GM18873 (cell line): ENCODE measurements at regions not wholly inside any gene's neighbourhood (a gene's known extent, or its start where the extent isn't known, plus 50 kb on each side); places are given as distances from the start of the nearest gene placed in this dataset.
"Not testable (repeated sequence)": the region's sequence is repeated elsewhere in the genome, so short reads cannot be mapped to it uniquely, and the experiment has no call there.

Experiments
- ATAC-seq: cut with Tn5 transposase; IDR thresholded peaks from one replicate; pipeline ENCODE4 v1.9.1; 2021; ENCODE audit warnings: mild to moderate bottlenecking, moderate library complexity, moderate number of reproducible peaks; ENCODE audit not compliant: unreplicated experiment, low FRiP score

DNA sequence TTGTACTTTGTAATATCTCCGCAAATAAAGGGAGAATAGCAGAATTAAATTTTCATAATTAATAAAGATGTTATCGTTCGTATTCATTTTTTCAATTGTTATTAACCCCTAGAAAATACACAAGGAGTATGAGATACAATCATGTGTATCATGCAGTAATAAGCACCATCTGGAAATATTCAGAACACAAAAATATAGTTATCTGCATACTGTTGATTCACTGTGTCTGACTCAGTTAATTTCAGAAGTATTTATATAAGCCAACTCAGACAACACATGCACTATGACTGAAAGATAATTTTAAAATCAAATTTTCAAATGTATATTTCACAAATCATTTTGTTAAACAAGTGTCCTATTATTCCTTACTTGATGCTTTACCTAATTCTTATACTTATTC, 1954.8 kb downstream of the ARAP2 start:
- ATAC-seq: no peak

DNA sequence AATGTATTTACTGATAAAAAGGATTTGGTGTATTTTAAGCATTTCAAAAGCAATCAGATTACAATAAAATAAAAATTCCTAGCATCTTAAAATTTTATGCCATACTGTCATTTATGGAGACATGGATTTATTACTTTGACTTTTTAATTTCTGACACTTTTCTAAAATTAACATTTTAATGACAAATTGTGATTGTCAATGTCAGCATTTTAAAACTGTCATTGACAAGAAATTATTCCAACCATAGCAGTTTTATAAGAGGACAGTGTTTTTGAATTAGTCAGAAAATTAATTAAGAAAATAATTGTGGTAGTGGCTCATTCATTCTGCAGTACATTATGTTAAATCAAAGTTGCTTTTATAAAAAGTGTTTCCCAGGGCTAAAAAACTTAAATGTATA, 1954.4 kb downstream of the ARAP2 start:
- no peak for ATAC-seq

DNA sequence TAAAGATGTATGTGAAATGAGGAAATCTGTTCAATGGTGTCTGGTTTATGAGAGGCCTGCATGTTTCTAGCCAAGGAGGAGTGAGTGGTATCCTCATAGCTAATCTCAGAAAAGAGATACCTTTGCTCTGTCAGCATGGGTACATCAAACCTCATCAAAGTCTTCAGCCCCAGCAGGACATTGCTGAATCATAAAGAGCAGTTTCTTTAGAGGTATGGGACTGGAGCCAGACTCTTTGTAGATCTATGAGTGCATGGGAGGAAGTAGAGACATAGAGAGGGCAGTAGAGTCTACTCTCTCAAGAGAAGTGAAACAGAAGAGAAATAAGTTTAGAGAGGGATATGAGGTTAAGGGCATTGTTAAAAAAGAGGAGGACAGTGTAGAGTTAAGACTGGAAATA, 1950.9 kb downstream of the ARAP2 start:
- ATAC-seq: no peak

DNA sequence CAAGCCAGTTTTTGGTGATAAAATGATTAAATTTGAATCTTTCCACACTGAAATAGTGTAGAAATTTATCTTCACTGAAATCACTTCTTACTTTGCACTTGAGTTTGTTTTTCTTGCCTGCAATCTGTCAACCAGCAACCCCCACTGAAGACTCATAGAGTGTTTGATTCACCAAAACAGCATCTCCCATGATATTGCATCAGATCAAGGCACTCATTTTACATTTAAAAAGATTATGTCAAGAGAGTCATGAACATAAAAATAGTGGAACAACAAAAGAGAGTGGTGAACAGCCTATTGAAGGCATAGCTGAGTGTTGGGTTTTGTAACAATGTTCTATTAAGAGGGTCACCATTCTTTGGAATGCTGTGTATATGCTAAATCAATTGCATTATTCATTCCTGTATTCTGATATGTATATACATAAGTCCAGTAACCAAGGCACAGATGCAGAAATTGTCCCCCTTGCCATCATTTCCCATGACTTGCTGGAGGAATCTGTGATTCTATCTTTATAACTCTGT, 1934.9 kb downstream of the ARAP2 start:
- no peak for ATAC-seq

DNA sequence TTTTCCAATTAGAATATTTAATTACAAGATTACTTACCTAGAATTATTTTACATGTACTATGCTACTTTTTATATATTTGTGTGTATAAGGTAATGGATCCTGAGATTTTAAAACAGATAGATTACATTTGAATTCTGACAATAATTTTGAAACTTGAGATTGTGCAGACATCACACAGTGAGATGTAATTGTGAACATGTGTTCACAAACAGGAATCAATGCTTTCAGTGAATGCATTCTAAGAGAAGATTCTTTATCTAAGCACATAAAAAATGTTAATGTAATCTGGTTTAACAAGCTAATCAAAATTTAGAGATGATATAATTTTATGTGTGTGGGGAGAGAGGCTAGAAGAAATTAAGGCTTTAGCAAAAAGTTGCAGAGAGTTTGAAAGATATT, 1925.5 kb downstream of the ARAP2 start:
- ATAC-seq: no peak

GRCh38 chr4:34323549-34324320, 1920.6 kb downstream of the ARAP2 start:
- no peak for ATAC-seq

DNA sequence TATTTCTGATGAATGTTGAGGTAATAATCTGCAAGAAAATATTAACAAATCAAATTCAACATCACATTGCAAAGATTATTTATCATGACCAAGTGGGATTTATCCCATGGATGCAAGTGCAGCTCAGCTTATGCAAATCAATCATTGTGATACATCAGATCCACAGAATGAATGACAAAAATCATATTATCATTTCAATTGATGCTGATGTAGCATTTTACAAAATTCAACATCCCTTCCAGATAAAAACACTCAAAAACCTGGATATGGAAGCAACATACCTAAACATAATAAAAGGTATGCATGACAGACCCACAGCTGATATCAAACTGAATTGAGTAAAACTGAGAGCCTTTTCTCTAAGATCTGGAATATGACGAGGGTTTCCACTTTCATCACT, 1915.4 kb downstream of the ARAP2 start:
- no peak for ATAC-seq

DNA sequence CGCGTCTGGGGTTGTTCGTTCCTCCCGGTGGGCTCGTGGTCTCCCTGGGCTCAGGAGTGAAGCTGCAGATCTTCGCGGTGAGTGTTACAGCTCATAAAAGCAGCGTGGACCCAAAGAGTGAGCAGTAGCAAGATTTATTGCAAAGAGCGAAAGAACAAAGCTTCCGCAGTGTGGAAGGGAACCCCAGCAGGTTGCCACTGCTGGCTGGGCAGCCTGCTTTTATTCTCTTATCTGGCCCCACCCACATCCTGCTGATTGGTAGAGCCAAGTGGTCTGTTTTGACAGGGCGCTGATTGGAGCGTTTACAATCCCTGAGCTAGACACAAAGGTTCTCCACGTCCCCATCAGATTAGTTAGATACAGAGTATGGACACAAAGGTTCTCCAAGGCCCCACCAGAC, 1909.2 kb downstream of the ARAP2 start:
- ATAC-seq: not testable (repeated sequence)

- ATAC-seq: not testable (repeated sequence)
Measured at GRCh38 chr4:34335556-34335955, 1908.8 kb downstream of the ARAP2 start.

DNA sequence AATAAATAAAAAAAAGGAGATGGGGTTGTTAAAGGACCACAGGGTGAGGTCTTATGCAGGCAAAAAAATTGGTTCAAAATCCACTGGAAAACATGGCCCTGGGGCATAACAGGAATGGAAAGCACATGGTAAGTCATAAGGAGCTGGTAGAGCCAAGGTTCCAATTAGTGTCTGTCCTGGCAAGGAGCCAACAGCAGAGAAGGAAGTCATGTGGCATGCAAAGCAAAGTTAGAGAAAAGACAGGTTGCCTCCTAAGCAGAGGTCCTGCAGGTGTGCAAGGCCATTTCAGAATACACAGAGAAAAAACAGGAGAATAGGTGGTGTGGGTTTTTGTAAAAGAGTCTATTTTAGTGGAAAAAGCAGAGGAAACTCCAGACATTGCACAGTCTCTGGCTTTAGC, 1881.7 kb downstream of the ARAP2 start:
- ATAC-seq: no peak

DNA sequence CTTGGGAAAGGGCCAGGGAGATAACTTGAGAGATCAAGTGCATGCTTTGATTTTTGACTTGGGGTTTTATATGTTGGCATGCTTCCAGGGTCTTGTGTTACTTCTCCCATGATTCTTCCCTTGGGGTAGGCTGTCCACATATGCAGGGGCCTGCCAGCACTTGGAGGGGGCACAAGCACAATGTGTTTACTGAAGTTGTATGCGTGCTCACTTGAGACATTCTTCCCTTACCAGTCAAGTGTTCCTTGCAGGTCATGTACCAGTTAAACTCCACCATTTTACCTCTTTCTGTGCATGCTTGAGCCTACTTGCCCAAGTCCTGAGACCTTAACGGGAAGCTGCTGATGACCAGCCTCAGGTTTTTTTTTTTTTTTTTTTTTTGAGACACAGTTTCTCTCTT, 1880.5 kb downstream of the ARAP2 start:
- no peak for ATAC-seq

DNA sequence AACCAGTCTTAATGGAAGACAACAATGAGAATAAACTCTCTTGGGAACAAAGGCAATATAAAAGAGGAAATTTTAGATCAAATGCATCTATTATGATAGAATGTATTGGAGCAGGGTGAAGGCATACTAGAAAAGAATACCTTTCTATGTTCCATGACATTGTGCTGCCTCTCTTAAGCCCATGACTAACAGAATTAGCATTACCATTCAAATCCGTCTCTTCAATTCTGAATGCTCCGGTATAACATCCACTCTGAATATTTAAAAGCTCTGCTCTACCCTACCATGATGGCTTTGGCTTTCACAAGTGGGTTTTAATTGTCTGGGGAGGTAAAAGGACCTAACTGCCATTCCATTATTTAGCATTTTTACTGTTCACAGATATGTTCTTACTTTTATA, 1878.4 kb downstream of the ARAP2 start:
- ATAC-seq: no peak

- no peak for ATAC-seq
Measured at GRCh38 chr4:34371676-34372075, 1872.6 kb downstream of the ARAP2 start.

- no peak for ATAC-seq
Measured at GRCh38 chr4:34372815-34373214, 1871.5 kb downstream of the ARAP2 start.

GRCh38 chr4:34373456-34373855, 1870.9 kb downstream of the ARAP2 start:
- no peak for ATAC-seq

DNA sequence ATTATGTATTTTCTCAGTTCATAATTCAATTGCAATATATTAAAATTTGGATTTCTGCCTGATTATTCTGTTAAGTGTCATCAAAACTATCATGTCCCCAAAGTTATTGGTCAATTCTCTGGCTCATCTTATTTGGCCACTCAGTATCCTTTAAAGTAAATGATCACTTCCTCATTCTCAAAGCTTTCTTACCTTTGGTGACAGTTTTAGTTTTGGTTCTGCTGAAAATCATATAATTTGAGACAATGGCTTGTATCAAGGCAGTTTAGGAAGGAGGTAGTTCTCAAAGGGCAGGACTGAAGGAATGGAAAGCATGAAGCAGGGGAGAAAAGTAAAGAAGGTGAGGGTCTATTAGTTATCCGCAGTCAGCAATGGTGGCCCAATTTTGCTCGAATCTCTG, 1832.1 kb downstream of the ARAP2 start:
- ATAC-seq: no peak

GRCh38 chr4:34412911-34413310, 1831.4 kb downstream of the ARAP2 start:
- no peak for ATAC-seq

DNA sequence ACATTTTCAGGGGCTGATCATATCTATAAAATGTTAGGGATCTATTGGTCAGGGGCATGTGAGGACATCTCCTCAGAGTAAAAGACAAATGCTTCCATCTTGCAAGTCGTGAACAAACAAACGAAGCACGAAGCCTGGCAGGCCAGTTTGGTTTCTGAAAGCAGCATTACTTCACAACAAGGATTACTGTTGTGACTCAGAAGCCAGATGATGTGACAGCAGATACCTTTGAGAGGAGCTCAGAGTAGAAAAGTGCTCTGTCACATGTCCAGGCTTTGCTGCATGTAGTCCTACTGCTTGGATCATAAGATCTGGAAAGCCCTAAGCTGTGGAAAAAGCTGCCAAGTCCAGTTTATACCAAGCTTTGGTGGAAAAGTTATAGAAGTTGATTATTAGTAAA, 1827.2 kb downstream of the ARAP2 start:
- ATAC-seq: no peak

- ATAC-seq: no peak
Measured at GRCh38 chr4:34419871-34420270, 1824.4 kb downstream of the ARAP2 start.

DNA sequence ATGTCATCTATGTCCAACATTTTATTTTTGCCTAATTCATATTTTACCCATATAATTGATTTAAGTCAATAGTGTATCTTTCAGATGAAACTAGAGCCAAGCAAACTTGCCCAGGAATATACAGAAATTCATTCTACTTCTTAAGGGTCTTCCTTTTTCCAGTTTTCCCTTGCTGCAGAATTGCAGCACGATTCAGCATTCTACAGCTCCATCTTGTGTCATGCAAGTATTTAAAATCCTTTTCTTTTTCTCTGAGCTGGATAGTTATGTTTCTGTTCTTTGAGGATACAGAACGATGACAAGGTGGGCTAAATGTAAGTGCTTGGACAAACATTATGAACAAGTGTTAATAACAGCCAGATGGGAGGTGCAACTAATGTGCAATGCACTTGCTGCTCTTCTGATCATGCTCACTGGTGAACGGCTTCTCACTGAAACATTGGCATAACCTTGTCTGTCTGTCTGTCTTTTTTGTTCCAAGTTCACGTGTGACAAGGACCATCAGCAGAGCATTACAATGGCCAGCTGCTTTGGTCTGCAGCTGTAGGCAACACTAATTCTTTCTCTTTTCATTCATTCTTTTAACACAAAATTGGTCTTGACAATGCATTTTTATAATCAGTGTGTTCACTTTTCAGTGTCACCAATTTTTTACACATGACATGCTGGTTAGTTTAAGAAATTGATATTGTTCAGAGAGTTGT, 1821.7 kb downstream of the ARAP2 start:
- no peak for ATAC-seq

DNA sequence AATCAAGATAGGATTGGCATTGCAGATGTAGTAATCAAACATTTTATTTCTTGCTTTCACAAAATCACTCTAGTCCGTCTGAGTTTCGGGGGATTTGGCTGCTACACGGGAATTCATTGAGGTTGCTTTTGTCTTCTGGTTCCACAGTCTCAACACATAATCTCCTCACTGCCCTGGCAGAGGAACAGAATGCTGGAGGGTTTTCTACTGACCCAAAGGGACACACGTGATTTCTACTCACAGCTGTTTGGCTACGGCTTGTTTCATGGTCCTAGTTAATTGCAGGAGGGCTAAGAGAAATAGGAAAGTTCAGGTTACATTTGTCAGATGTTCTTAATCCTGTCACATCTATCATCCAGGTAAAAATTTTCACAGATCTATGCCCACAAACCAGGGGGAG, 1811.6 kb downstream of the ARAP2 start:
- ATAC-seq: no peak

DNA sequence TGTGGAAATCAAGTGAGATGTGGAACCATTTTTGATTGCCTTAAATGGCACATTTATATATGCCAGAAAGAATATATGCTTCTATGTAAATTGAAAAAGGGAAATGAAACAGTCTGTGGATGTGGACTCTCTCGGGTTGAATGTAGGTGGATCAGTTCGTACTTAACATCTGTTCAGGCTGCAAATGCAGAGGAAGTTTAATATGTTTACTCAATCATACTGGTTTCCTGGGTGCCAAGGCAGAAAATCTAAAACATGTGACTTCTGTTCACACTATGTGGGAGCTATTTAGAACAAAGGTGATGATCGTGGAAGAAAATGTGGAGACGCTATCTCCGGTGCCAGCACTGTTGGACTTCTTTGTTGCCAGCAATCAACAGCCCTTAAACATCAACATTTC, 1809.9 kb downstream of the ARAP2 start:
- not testable (repeated sequence) for ATAC-seq
